ENCODE measurements at regions not wholly inside any gene's neighbourhood (a gene's known extent, or its start where the extent isn't known, plus 50 kb on each side); places are given as distances from the start of the nearest gene placed in this dataset.

DNA sequence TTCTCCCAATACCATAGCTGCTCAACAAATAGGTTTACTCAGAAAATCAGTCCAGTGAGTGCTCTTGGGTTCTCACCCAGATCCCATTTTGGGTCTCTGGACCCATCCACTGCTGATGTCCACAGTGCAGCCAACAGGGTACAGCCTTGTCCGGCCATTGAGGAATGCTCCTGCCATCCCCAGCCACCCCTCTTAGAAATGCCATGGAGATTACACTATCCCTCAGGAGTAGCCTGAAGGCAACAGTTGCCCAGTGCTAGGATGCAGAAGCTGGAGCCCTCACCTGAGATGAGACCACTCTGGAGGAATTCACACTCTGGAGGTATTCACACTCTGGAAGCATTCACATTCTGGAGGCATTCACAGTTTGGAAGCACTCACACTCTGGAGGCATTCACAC, 958.8 kb upstream of the TMEM132C start:
- TF ChIP-seq POLR2A (IDR thresholded peaks at IDR 0.05) (no peak), CTCF (IDR thresholded peaks at IDR 0.05) (no peak)
